ENCODE measurements at regions not wholly inside any gene's neighbourhood (a gene's known extent, or its start where the extent isn't known, plus 50 kb on each side); places are given as distances from the start of the nearest gene placed in this dataset.

DNA sequence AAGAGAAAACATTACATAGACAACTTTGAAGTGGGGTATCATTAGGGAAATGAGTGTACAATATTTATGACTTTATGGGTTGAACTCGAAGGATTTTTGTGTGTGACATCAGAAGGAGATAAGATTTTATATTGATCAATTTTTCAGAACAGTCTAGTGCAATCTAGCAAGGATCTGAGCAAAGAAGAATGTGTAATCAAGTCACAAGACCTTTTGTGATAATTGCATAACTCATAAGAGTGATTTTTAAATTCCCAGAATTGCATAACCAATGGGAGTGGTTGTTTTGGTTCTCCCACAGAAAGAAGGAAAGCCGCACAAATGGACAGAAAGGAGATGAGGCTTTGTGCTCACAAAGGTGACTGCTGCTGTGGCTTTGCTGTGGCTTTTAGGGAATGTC lies 441.8 kb upstream of the FLRT2 start:
- TF ChIP-seq POLR2A (IDR thresholded peaks at IDR 0.05): no peak
- no peaks in the 10 kb centered on the region for H3K9me3 ChIP-seq
- H3K36me3 ChIP-seq: no peaks in the 10 kb centered on the region
- H3K4me1 ChIP-seq: no peaks in the 10 kb centered on the region
- H3K27ac ChIP-seq: no peak overlapping the region
- H3K27me3 ChIP-seq: no peaks in the 10 kb centered on the region
- intact Hi-C loops (cut with DNase I): no loop called here
- no peak overlapping the region for H3K4me3 ChIP-seq
- DNase-seq (ENCODE audit: extremely low spot score in 2 of 2): no peak

- TF ChIP-seq, protein P1, sequence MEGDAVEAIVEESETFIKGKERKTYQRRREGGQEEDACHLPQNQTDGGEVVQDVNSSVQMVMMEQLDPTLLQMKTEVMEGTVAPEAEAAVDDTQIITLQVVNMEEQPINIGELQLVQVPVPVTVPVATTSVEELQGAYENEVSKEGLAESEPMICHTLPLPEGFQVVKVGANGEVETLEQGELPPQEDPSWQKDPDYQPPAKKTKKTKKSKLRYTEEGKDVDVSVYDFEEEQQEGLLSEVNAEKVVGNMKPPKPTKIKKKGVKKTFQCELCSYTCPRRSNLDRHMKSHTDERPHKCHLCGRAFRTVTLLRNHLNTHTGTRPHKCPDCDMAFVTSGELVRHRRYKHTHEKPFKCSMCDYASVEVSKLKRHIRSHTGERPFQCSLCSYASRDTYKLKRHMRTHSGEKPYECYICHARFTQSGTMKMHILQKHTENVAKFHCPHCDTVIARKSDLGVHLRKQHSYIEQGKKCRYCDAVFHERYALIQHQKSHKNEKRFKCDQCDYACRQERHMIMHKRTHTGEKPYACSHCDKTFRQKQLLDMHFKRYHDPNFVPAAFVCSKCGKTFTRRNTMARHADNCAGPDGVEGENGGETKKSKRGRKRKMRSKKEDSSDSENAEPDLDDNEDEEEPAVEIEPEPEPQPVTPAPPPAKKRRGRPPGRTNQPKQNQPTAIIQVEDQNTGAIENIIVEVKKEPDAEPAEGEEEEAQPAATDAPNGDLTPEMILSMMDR (IDR thresholded peaks at IDR 0.05): no peak
- TF ChIP-seq POLR2A (IDR thresholded peaks at IDR 0.05): no peak
- Histone ChIP-seq H3K27me3 (no peaks in the 10 kb centered on the region), H3K9me3 (no peaks in the 10 kb centered on the region), H3K4me1 (no peaks in the 10 kb centered on the region), H3K4me3 (no peak overlapping the region), H3K36me3 (no peaks in the 10 kb centered on the region), H3K27ac (no peak overlapping the region)
- no peak for DNase-seq (ENCODE audit: extremely low spot score in 2 of 2)
- intact Hi-C loops (cut with DNase I): no loop called here
These were observed 439.3 kb upstream of the FLRT2 start for GRCh38 chr14:85090681-85091080.

DNA sequence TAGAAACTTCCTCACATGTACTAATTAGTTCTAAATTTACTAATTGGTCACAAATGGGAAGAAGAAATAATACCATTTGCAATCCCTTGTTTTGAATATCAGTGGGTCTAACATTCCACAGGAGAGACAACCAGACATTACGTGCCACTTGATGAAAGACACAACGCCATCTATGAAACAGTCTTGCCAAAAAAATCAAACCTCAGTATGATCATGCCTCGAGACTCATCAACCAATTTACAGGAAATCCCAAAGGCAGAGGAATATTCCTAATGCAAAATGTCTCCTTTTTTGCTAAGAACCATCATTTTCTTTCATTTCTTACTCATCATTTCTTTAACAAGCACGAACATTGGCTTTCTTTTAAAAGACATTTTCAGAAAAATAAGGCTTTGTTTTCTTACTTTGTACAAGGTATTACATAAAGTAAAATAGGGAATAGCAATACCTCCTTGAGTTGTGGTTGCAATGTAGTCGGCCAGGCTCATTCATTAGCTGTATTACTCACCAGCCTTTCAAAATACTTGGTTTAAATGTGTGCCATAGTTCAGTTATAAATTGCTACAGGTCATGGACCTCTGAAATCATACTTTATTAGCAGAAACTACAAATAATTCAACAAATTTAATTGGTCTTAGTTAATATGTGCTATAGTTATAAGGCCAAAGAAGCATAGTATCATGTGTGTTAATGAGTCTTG lies 436.2 kb upstream of the FLRT2 start:
- H3K4me3 ChIP-seq: no peak overlapping the region
- no peak overlapping the region for H3K27ac ChIP-seq
- TF ChIP-seq POLR2AphosphoS5 (IDR thresholded peaks at IDR 0.05; ENCODE audit: insufficient read depth in 1 of 2, low read depth in 1 of 2): no peak
- TF ChIP-seq, protein P1 (IDR thresholded peaks at IDR 0.05): no peak
- TF ChIP-seq POLR2A (IDR thresholded peaks at IDR 0.05): no peak
- no peaks in the 10 kb centered on the region for H3K9me3 ChIP-seq
- H3K4me1 ChIP-seq: no peaks in the 10 kb centered on the region
- DNase-seq (ENCODE audit: extremely low spot score in 2 of 2): no peak
- H3K36me3 ChIP-seq: no peaks in the 10 kb centered on the region
- intact Hi-C loops (cut with DNase I): no loop called here
- no peaks in the 10 kb centered on the region for H3K27me3 ChIP-seq

- DNase-seq (ENCODE audit: extremely low spot score in 2 of 2): no peak
- Histone ChIP-seq H3K4me3 (no peak overlapping the region), H3K36me3 (no peaks in the 10 kb centered on the region), H3K4me1 (no peaks in the 10 kb centered on the region), H3K27me3 (no peaks in the 10 kb centered on the region), H3K27ac (no peak overlapping the region), H3K9me3 (no peaks in the 10 kb centered on the region)
- TF ChIP-seq POLR2A (IDR thresholded peaks at IDR 0.05) (no peak), POLR2AphosphoS5 (IDR thresholded peaks at IDR 0.05; ENCODE audit: insufficient read depth in 1 of 2, low read depth in 1 of 2) (no peak)
- TF ChIP-seq, protein P1 (IDR thresholded peaks at IDR 0.05): no peak
- intact Hi-C loops (cut with DNase I): no loop called here
These were observed 427.4 kb upstream of the FLRT2 start for GRCh38 chr14:85102591-85102990.

- H3K36me3 ChIP-seq: no peaks in the 10 kb centered on the region
- TF ChIP-seq, protein P1 (IDR thresholded peaks at IDR 0.05): no peak
- TF ChIP-seq POLR2AphosphoS5 (IDR thresholded peaks at IDR 0.05; ENCODE audit: insufficient read depth in 1 of 2, low read depth in 1 of 2) (no peak), POLR2A (IDR thresholded peaks at IDR 0.05) (no peak)
These were observed 423.4 kb upstream of the FLRT2 start for GRCh38 chr14:85106506-85106905.

More at GRCh38 chr14:85106506-85106905, 423.4 kb upstream of the FLRT2 start:
- no peaks in the 10 kb centered on the region for H3K9me3 ChIP-seq
- no peak overlapping the region for H3K27ac ChIP-seq
- intact Hi-C loops (cut with DNase I): no loop called here
- no peak overlapping the region for H3K4me3 ChIP-seq
- DNase-seq (ENCODE audit: extremely low spot score in 2 of 2): no peak
- H3K27me3 ChIP-seq: no peaks in the 10 kb centered on the region
- H3K4me1 ChIP-seq: no peaks in the 10 kb centered on the region

All from vagina (tissue), 2 donors.